Gastroesophageal sphincter (tissue), 3 donors: ENCODE measurements at regions not wholly inside any gene's neighbourhood (a gene's known extent, or its start where the extent isn't known, plus 50 kb on each side); places are given as distances from the start of the nearest gene placed in this dataset.

Source experiments
- CTCF ChIP-seq, 4 experiments: fragments of 200-600 bp in 2 of 4; fragments of 450-650 bp in 2 of 4; sonication (generic) in 1 of 4; IDR thresholded peaks; one replicate each; pipeline ENCODE4 v1.5.1; 2017 to 2019; ENCODE audit warnings: antibody characterized with exemption in 4 of 4, mild to moderate bottlenecking in 2 of 4, moderate library complexity in 2 of 4
- EP300 ChIP-seq: sonication (generic); formaldehyde crosslinking; IDR thresholded peaks from one replicate; pipeline ENCODE4 v1.6.1; 2017; ENCODE audit warnings: antibody characterized with exemption, mild to moderate bottlenecking
- POLR2A ChIP-seq, 2 donors: fragments of 450-650 bp; IDR thresholded peaks; one replicate each; pipeline ENCODE4 v1.6.1; 2017; ENCODE audit warnings: antibody characterized with exemption in 2 of 2, mild to moderate bottlenecking in 2 of 2, moderate library complexity in 1 of 2

- no peak for TF ChIP-seq CTCF (IDR thresholded peaks at IDR 0.05)
- no peak for TF ChIP-seq EP300
- TF ChIP-seq POLR2A (IDR thresholded peaks at IDR 0.05), result no peak
Measured at GRCh38 chr9:73845954-73846690, 651.0 kb upstream of the RORB start.
